NCI-H1092 treated with DMSO at 0.1 percent for 48 hours (cell line): ENCODE measurements at regions not wholly inside any gene's neighbourhood (a gene's known extent, or its start where the extent isn't known, plus 50 kb on each side); places are given as distances from the start of the nearest gene placed in this dataset.

Source experiments
- DNase-seq: peaks from one replicate; lab custom pipeline; 2025; lab: John Stamatoyannopoulos, UW

DNA sequence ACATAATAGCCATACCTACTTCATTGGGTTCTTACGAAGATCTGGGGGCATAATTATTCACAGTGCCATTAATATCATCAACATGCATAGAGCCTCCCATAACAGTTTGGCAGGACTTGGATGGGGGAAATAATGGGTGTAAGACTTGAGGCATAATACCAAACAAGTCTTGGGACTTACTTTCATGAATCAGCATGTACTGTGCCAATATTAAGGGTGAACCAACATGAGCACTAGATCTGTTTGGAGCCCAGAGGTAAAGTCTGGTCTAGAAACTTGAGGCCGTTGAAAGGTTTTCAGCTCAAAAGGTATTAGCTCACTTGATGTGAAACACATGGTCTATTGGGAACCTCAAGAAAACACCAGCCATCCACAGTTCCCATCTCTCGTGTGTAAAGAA lies 56.7 kb upstream of the ZC3H11B start:
- DNase-seq = no peak

DNA sequence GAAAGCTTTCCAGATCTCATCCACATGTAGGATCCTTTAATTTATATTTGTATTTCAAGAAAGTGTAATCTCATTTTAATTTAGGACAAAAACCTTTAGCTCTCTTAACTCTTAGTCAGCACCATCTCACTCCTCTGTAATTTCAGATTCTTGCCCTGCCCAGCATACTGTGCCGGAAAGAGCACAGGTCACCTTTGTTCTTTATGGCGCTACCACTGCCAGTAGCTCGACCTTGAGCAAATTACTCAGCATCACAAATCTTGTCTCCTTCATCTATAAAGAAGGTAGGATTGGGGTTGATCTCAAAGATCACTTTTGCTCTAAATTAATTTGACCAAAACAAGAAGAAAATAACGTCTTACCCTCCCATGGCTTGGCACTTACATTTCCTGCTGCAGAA lies 56.1 kb upstream of the ZC3H11B start:
- DNase-seq = no peak

DNA sequence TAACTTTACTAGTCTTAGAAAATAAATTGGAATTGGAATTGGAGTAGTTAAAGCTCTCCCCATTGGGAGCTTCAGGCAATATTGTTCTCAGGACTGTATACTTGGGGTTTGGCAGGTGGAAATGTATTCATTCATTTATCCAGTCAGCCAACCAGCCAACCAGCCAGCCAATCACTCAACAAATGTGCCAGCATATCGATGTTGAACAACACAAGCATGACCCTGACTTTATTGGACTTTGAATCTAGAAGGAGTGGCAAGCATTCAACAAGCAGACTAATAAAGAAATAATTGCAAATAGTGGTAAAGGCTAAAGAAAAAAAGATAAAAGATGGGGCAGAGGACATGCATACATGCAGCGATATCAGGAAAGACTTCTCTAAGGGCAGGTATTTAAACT lies 55.5 kb upstream of the ZC3H11B start:
- no peak for DNase-seq

DNA sequence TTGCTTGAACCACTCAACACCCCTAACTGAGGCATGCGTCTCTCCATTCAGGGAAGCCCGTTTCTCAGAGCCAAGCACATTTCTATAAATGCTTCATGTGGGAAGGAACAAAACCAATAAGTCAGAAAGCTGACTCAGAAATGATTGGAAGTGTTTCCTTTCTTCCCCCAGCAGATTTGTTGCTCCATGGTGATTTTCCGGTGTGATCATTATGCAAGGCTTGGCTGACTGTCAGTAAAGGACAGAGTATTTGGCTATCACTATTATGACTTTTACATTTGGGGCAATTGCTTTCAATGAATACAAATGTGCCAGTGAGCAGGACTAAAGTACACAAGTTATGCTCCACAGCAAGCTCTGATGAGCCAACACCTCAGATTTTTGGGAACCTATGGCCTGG lies 53.3 kb upstream of the ZC3H11B start:
- no peak for DNase-seq

DNA sequence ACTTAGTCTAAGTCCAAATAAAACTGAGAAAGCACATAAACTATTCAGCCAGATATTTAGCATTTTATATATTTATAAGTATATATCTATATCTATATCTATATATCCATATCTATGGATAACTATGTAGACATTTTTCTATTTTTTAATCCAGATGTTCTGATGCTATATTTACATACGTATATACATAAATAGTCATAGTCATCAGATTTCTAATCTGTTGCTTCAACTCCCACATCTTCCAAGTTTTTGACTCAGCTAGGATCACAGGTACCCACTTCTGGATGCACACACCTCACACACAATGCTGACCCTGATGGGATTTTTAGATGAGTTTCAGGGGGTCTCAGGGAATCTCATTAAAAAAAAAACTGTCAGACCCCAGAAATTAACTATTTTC lies 52.2 kb upstream of the ZC3H11B start:
- DNase-seq = no peak

DNA sequence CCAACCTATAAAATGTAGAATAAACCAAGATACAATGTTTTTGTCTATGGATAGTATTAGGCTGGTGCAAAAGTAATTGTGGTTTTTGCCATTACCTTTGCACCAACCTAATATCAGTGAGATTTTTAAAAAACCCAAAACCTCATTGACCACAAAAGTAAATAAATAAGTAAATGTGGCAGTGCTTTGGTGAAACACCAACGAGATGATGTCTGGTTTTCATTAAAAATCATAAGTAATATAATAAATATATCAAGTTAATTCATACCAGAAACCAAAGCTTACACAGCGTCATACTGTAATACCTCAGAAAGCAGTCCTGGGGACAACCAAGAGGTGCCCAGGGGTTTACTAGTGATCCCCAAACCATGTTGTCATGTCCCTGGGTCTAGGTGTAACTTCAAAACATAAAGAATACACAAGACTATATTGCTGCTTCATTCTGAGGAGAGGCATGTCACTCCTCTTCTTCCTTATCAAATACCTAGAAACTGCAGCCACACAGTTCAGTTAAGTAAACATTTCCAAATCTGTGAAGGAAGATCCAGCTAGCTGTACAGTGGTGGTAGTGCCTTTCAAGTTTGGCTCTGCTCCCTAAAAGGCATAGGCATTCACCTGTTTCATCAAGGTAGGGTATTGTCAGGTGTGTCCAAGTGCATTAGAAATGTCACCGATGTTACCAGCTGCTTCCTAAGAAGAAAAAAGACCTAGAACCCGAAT lies 51.6 kb upstream of the ZC3H11B start:
- DNase-seq = no peak
